HK-2 (cell line): ENCODE measurements at regions not wholly inside any gene's neighbourhood (a gene's known extent, or its start where the extent isn't known, plus 50 kb on each side); places are given as distances from the start of the nearest gene placed in this dataset.
A peak's percentile ranks its signal among the peaks of the same experiment; 100 is the strongest.
"Not testable (repeated sequence)": the region's sequence is repeated elsewhere in the genome, so short reads cannot be mapped to it uniquely, and the experiment has no call there.

Experiments
- DNase-seq: peaks from one replicate; pipeline ENCODE4 v3.0.0-alpha.2; 2018; ENCODE audit not compliant: unreplicated experiment

GRCh38 chr3:193124861-193125260 is 116.2 kb upstream of the PLAAT1 start:
- DNase-seq = no peak

- DNase-seq = no peak
These were observed 111.4 kb upstream of the PLAAT1 start for GRCh38 chr3:193129607-193130006.

- no peak for DNase-seq
These were observed 110.4 kb upstream of the PLAAT1 start for GRCh38 chr3:193130576-193130975.

GRCh38 chr3:193132241-193132640 is 108.8 kb upstream of the PLAAT1 start:
- DNase-seq = no peak

- no peak for DNase-seq
These were observed 108.1 kb upstream of the PLAAT1 start for GRCh38 chr3:193132964-193133363.

- peak; percentile 16 for DNase-seq
These were observed 106.2 kb upstream of the PLAAT1 start for GRCh38 chr3:193134856-193135255.

- DNase-seq = no peak
These were observed 100.6 kb upstream of the PLAAT1 start for GRCh38 chr3:193140381-193140780.

- DNase-seq = no peak
These were observed 95.8 kb upstream of the PLAAT1 start for GRCh38 chr3:193145248-193145647.

- no peak for DNase-seq
These were observed 92.1 kb upstream of the PLAAT1 start for GRCh38 chr3:193148688-193149473.

GRCh38 chr3:193149998-193150397 is 91.0 kb upstream of the PLAAT1 start:
- DNase-seq = no peak

- DNase-seq = not testable (repeated sequence)
These were observed 85.8 kb upstream of the PLAAT1 start for GRCh38 chr3:193155044-193155781.

- DNase-seq = no peak
These were observed 84.0 kb upstream of the PLAAT1 start for GRCh38 chr3:193157051-193157450.

- no peak for DNase-seq
These were observed 75.4 kb upstream of the PLAAT1 start for GRCh38 chr3:193165431-193166120.

- DNase-seq = no peak
These were observed 72.1 kb upstream of the PLAAT1 start for GRCh38 chr3:193168931-193169330.

- DNase-seq = no peak
These were observed 66.9 kb upstream of the PLAAT1 start for GRCh38 chr3:193174140-193174539.

GRCh38 chr3:193179332-193180012 is 61.5 kb upstream of the PLAAT1 start:
- not testable (repeated sequence) for DNase-seq

GRCh38 chr3:193187070-193187722 is 53.8 kb upstream of the PLAAT1 start:
- DNase-seq = no peak

- no peak for DNase-seq
These were observed 50.8 kb upstream of the PLAAT1 start for GRCh38 chr3:193190146-193190786.
